Osteocyte (in vitro differentiated cells): ENCODE measurements at regions not wholly inside any gene's neighbourhood (a gene's known extent, or its start where the extent isn't known, plus 50 kb on each side); places are given as distances from the start of the nearest gene placed in this dataset.

Experiments used
- DNase-seq: peaks from one replicate; pipeline ENCODE4 v3.0.0; 2021; ENCODE audit warnings: mixed read lengths; ENCODE audit not compliant: unreplicated experiment; ENCODE audit errors: extremely low spot score
- H3K27ac Mint-ChIP-seq: one replicate; pipeline ENCODE4 v1.8.0; 2021; ENCODE audit warnings: mild to moderate bottlenecking, mixed read lengths; ENCODE audit not compliant: unreplicated experiment
- H3K27me3 Mint-ChIP-seq: one replicate; pipeline ENCODE4 v1.8.0; 2021; ENCODE audit warnings: mixed read lengths; ENCODE audit not compliant: unreplicated experiment
- H3K36me3 Mint-ChIP-seq: one replicate; pipeline ENCODE4 v1.8.0; 2021; ENCODE audit warnings: mixed read lengths; ENCODE audit not compliant: unreplicated experiment
- H3K4me1 Mint-ChIP-seq: one replicate; pipeline ENCODE4 v1.8.0; 2021; ENCODE audit warnings: mixed read lengths; ENCODE audit not compliant: unreplicated experiment
- H3K4me3 Mint-ChIP-seq: one replicate; pipeline ENCODE4 v1.8.0; 2021; ENCODE audit warnings: mild to moderate bottlenecking, moderate library complexity, mixed read lengths; ENCODE audit not compliant: unreplicated experiment
- H3K9me3 Mint-ChIP-seq: one replicate; pipeline ENCODE4 v1.8.0; 2021; ENCODE audit warnings: mixed read lengths; ENCODE audit not compliant: unreplicated experiment
- TF ChIP-seq, protein P1 (sequence below): fragments of 200-600 bp; sonication (generic); IDR thresholded peaks from 2 replicates; pipeline ENCODE4 v1.5.0; 2021; ENCODE audit warnings: antibody characterized with exemption, mild to moderate bottlenecking, moderate library complexity

DNA sequence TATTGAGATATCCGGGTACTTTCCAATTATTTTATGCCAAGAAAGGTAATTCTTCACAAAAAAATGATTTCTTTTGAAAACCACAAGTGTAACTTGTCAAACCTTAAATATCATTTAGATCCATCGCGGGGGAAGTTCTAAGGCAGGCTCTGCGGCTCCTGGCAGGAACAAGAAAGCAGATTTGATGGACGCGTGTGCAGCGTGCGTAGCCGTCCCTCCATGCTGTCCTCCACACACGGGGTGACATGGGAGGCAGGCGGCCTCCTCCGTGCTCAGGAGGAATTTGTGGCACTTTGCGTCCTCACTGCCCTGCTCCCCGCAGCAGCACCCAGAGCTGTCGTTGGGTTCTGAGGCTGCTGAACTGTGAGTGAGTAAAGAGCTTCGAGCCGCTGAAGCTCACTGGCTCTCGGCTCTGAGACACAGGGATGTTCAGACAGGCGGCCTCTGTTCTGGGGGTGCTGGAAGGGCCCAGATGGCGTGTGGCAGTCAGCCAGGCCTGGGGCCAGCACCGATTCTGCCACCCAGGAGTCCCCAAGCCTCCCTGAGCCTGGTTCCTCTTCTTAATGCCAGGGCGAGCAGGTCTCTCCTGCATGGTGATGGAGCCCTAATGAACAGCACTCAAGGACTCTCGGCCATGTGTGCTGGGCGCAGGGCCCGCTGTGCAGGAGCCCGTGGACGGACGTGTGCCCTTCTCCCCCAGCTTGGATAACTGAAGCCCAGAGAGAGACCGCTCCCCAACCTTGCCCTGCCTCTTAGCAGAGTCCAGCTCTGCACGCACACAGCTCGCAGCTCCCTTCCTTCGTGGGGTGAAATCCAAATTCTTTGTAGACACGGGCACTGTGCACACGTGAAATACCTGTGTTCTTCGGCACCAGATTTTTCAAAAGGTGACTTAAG, 185.4 kb upstream of the SHH start:
- Mint-ChIP-seq H3K27me3 (no peaks in the 10 kb centered on the region), H3K4me1 (no peaks in the 10 kb centered on the region), H3K4me3 (no peak overlapping the region), H3K9me3 (peaks cover 6% of the 10 kb centered on the region), H3K27ac (no peak overlapping the region), H3K36me3 (no peaks in the 10 kb centered on the region)
- TF ChIP-seq, protein P1, sequence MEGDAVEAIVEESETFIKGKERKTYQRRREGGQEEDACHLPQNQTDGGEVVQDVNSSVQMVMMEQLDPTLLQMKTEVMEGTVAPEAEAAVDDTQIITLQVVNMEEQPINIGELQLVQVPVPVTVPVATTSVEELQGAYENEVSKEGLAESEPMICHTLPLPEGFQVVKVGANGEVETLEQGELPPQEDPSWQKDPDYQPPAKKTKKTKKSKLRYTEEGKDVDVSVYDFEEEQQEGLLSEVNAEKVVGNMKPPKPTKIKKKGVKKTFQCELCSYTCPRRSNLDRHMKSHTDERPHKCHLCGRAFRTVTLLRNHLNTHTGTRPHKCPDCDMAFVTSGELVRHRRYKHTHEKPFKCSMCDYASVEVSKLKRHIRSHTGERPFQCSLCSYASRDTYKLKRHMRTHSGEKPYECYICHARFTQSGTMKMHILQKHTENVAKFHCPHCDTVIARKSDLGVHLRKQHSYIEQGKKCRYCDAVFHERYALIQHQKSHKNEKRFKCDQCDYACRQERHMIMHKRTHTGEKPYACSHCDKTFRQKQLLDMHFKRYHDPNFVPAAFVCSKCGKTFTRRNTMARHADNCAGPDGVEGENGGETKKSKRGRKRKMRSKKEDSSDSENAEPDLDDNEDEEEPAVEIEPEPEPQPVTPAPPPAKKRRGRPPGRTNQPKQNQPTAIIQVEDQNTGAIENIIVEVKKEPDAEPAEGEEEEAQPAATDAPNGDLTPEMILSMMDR = no peak
- peak; percentile 73 for DNase-seq

DNA sequence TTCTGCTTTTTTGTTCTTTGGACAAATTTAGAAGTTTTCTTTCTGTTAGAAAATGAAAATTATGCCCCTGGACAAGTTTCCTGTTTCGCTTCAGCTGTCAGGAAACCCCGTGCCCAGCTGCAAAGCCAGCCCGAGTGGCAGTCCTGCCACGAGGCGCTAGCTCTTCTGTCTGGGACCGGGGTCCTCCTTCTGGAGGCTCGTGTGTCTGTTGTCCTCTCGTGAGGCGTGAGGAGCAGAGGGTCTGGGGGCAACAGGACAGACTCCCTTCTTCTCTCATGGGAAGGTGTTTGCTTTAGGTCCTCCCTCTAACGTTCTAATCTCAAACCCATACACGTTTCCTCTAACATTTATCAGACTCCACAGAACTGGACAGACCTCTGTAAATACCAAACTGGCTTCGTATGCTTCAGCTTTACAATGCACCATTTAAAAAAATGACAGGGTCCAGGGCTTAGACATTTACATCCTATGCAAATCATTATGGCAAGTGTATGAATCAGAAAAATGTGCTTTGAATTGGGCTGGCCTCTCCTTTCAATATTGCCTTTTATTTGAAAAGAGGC, 184.5 kb upstream of the SHH start:
- Mint-ChIP-seq H3K27me3 (no peaks in the 10 kb centered on the region), H3K27ac (no peak overlapping the region), H3K4me1 (no peaks in the 10 kb centered on the region), H3K36me3 (no peaks in the 10 kb centered on the region), H3K9me3 (peaks cover 4% of the 10 kb centered on the region), H3K4me3 (no peak overlapping the region)
- no peak for DNase-seq
- TF ChIP-seq, protein P1 = no peak

DNA sequence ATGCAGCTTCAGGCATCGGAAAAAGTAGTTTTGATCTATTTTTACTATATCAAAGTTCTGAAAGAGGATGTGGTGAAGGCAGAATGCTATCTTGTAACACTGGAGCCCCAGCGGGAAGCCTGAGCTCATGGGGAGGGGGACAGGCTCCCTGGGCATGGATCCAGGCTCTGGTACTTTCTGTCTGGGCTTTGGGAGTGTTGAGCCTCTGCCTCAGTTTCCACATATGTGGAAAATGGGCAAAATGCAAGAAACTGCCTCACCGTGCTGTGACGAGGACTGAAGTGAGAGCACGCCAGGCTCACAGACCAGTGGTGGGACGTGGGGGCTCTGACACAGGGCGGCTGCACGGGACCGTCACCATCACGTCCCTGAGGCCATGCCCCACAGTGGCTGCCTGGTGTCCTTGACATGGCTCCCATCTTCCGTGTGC, 182.9 kb upstream of the SHH start:
- TF ChIP-seq, protein P1 = no peak
- Mint-ChIP-seq H3K27me3 (no peaks in the 10 kb centered on the region), H3K4me1 (no peaks in the 10 kb centered on the region), H3K4me3 (no peak overlapping the region), H3K36me3 (no peaks in the 10 kb centered on the region), H3K27ac (no peak overlapping the region), H3K9me3 (no peaks in the 10 kb centered on the region)
- no peak for DNase-seq

DNA sequence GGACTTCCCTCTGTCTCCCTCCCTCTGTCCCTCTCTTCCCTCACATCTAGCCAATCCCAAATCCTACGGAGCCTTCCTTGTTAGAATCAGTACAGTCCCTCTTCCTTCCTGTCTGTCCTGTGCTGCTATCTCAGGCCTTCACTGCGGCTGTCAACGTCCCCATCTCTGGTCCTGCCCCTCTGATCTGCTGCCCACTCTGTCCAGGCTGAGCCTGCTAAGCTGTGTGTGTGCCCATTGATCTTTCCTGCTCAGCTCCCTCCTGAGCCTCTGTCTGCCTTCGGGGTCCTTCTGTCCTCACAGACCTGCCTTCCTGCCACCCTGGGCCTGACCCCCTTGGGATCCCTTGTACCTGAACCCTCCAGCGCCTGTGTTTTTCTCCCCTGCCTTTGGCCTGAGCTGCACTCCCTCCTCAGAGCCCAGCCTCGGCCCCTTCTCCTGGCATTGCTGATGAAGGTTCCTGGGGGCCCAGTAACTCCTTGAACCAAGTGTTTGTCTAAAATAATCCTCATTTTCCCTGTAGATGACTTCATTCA, 182.1 kb upstream of the SHH start:
- Mint-ChIP-seq H3K27me3 (no peaks in the 10 kb centered on the region), H3K4me3 (no peak overlapping the region), H3K36me3 (no peaks in the 10 kb centered on the region), H3K4me1 (no peaks in the 10 kb centered on the region), H3K27ac (no peak overlapping the region), H3K9me3 (peaks cover 4% of the 10 kb centered on the region)
- TF ChIP-seq, protein P1 = no peak
- no peak for DNase-seq
